Heart left ventricle (tissue), 16 donors: ENCODE measurements at regions not wholly inside any gene's neighbourhood (a gene's known extent, or its start where the extent isn't known, plus 50 kb on each side); places are given as distances from the start of the nearest gene placed in this dataset.
A peak's percentile ranks its signal among the peaks of the same experiment; 100 is the strongest.

Experiments
- ATAC-seq, 4 donors: fragments of 200-7000 bp; cut with Tn5 transposase; one replicate each; pipeline ENCODE4 v1.9.1; 2020 to 2022; ENCODE audit warnings: moderate library complexity in 4 of 4, mild to moderate bottlenecking in 3 of 4, moderate number of reproducible peaks in 1 of 4
- DNase-seq, 5 donors: peaks; one replicate each; pipeline ENCODE4 v3.0.0-alpha.2; 2020
- H3K27ac ChIP-seq, 12 donors: fragments of 200-600 bp; sonication (generic) in 4 of 12; one replicate each; pipeline versions ENCODE4 v1.5.0 to v1.8.0; 2016 to 2022; ENCODE audit warnings: mild to moderate bottlenecking in 2 of 12
- H3K27me3 ChIP-seq, 9 donors: fragments of 200-600 bp; sonication (generic) in 2 of 9; one replicate each; pipeline versions ENCODE4 v1.5.1 to v1.8.0; 2016 to 2022; ENCODE audit warnings: mild to moderate bottlenecking in 3 of 9
- H3K36me3 ChIP-seq, 9 donors: fragments of 200-600 bp; sonication (generic) in 2 of 9; one replicate each; pipeline versions ENCODE4 v1.5.0 to v1.8.0; 2018 to 2022; ENCODE audit warnings: mild to moderate bottlenecking in 2 of 9
- H3K4me1 ChIP-seq, 12 donors: fragments of 200-600 bp; sonication (generic) in 4 of 12; one replicate each; pipeline versions ENCODE4 v1.5.0 to v1.8.0; 2016 to 2022; ENCODE audit warnings: mild to moderate bottlenecking in 3 of 12
- H3K4me3 ChIP-seq, 12 donors: fragments of 200-600 bp; sonication (generic) in 4 of 12; one replicate each; pipeline versions ENCODE4 v1.5.0 to v1.8.0; 2017 to 2022; ENCODE audit warnings: mild to moderate bottlenecking in 9 of 12, moderate library complexity in 4 of 12
- H3K9me3 ChIP-seq, 12 donors: fragments of 200-600 bp; sonication (generic) in 4 of 12; one replicate each; pipeline versions ENCODE4 v1.5.0 to v1.8.0; 2016 to 2022; ENCODE audit warnings: mild to moderate bottlenecking in 1 of 12
- CTCF ChIP-seq, 12 donors: fragments of 200-600 bp; sonication (generic) in 4 of 12; IDR thresholded peaks; one replicate each; pipeline versions ENCODE4 v1.5.0 to v1.8.0; 2018 to 2022; ENCODE audit warnings: antibody characterized with exemption in 12 of 12, mild to moderate bottlenecking in 5 of 12
- POLR2A ChIP-seq, 2 donors: fragments of 450-650 bp; IDR thresholded peaks; one replicate each; pipeline ENCODE4 v1.6.1; 2017; ENCODE audit warnings: antibody characterized with exemption in 2 of 2, mild to moderate bottlenecking in 2 of 2, moderate library complexity in 2 of 2
- WGBS, 4 donors: extraction: QIAGEN DNeasy Blood & Tissue Kit in 2 of 4; methylation state at CpG; one replicate each; pipeline versions ENCODE4 v1.1.5 to v1.1.7; 2013 to 2018; 5-methylcytosine and 5-hydroxymethylcytosine counted together
- intact Hi-C, 10 donors: fragments of 100-400 bp; cut with DNase I; formaldehyde crosslinking; loops; one replicate each; pipeline versions ENCODE4 v1.11.1 to v1.14.2; 2022
- donor health status: ischemic (EF 13 %, LVEDD 7.1; RV severe dilation, severe dysfunction).
- donor health status: healthy with polysubstance abuse.
- donor health status: DM: no; HTN: yes; CAD: no.
- donor health status: DM: no; HTN: no; CAD: no.
- donor health status: ischemic (EF 25% LVEDD 6.9; RV normal size, moderate dysfunction).
- donor health status: ischemic (EF 25% LVEDD 5.7; RV mildly dilated, moderate dysfunction).
- donor health status: healthy.
- donor health status: DM: yes; HTN: yes; CAD: no.
- donor health status: ischemic (EF 35%, LVEDD 5.7; RV mildly dilated, moderate dysfunction).
- donor health status: nonischemic (EF 11% LVEDD 7.7; RV severe dilation, severe dysfunction).
- donor health status: DM: yes; HTN: yes; CAD: no.
- donor health status: PGD.
- donor health status: ischemic (EF 29% LVEDD 5.4; RV normal size, mild dysfunction).
- donor health status: nonischemic (EF 23%, LVEDD 6.1; RV moderate dilation, normal function).

- WGBS, 4 donors, result 42 to 45% (median 44%) methylated on average over 2 of the region's 2 CpGs
- TF ChIP-seq CTCF (IDR thresholded peaks at IDR 0.05) (no peak), POLR2A (IDR thresholded peaks at IDR 0.05) (no peak)
- H3K27ac ChIP-seq, result no peak overlapping the region
- H3K9me3 ChIP-seq, result no peaks in the 10 kb centered on the region
- intact Hi-C loops, result loop anchor here in 1 of 10 donors (10.0 kb wide), 1 partner anchor 72 kb away; no protein-coding TSS in a partner anchor
- ATAC-seq (no peak), DNase-seq (no peak)
- no peak overlapping the region for H3K4me3 ChIP-seq
- H3K36me3 ChIP-seq, result no peaks in the 10 kb centered on the region
- H3K27me3 ChIP-seq, result no peaks in the 10 kb centered on the region
- H3K4me1 ChIP-seq, result peaks cover 0 to 21% (median 4%) of the 10 kb centered on the region in 12 donors
Measured at GRCh38 chr9:13957089-13957488, 356.9 kb downstream of the NFIB start.

GRCh38 chr9:13956107-13956506 lies 357.8 kb downstream of the NFIB start:
- no peak for TF ChIP-seq CTCF (IDR thresholded peaks at IDR 0.05)
- no peak for TF ChIP-seq POLR2A (IDR thresholded peaks at IDR 0.05)
- 80 to 88% (median 86%) methylated on average over 4 of the region's 4 CpGs for WGBS, 4 donors
- Histone ChIP-seq H3K36me3 (no peaks in the 10 kb centered on the region), H3K9me3 (no peaks in the 10 kb centered on the region), H3K27me3 (no peaks in the 10 kb centered on the region), H3K4me1 (peaks cover 0 to 21% (median 2%) of the 10 kb centered on the region in 12 donors), H3K4me3 (no peak overlapping the region), H3K27ac (no peak overlapping the region)
- intact Hi-C loops, result loop anchor here in 1 of 10 donors (10.0 kb wide), 1 partner anchor 71 kb away; no protein-coding TSS in a partner anchor
- no peak for ATAC-seq
- DNase-seq, result no peak

- H3K36me3 ChIP-seq, result no peaks in the 10 kb centered on the region
- intact Hi-C loops, result loop anchor here in 1 of 10 donors (10.0 kb wide), 1 partner anchor 68 kb away; no protein-coding TSS in a partner anchor
- H3K27ac ChIP-seq, result no peak overlapping the region
- ATAC-seq, result no peak
- 93 to 97% (median 96%) methylated on average over 6 of the region's 6 CpGs for WGBS, 4 donors
- TF ChIP-seq POLR2A (IDR thresholded peaks at IDR 0.05) (no peak), CTCF (IDR thresholded peaks at IDR 0.05) (no peak)
- H3K4me3 ChIP-seq, result no peak overlapping the region
- peaks cover 0 to 21% (median under 1%) of the 10 kb centered on the region in 12 donors for H3K4me1 ChIP-seq
- no peaks in the 10 kb centered on the region for H3K27me3 ChIP-seq
- peaks cover 0 to 10% (median 0%) of the 10 kb centered on the region in 12 donors for H3K9me3 ChIP-seq
- DNase-seq, result no peak
Measured at GRCh38 chr9:13952906-13953305, 361.0 kb downstream of the NFIB start.

GRCh38 chr9:13948037-13948436 lies 365.9 kb downstream of the NFIB start:
- peak in 1 of 12 donors; percentile 3 for TF ChIP-seq CTCF (IDR thresholded peaks at IDR 0.05)
- TF ChIP-seq POLR2A (IDR thresholded peaks at IDR 0.05), result no peak
- intact Hi-C loops, result loop anchor here in 1 of 10 donors (10.0 kb wide), 1 partner anchor 67 kb away; no protein-coding TSS in a partner anchor
- DNase-seq (no peak), ATAC-seq (peak in 1 of 4 donors; percentile 54)
- H3K27me3 ChIP-seq, result no peaks in the 10 kb centered on the region
- H3K4me3 ChIP-seq, result no peak overlapping the region
- H3K36me3 ChIP-seq, result no peaks in the 10 kb centered on the region
- H3K4me1 ChIP-seq, result peaks cover 0 to 12% (median 2%) of the 10 kb centered on the region in 12 donors
- WGBS, 4 donors, result 45 to 63% (median 54%) methylated on average over 4 of the region's 4 CpGs
- H3K27ac ChIP-seq, result peak overlapping the region in 2 of 12 donors; percentile 8 to 23
- peaks cover 0 to 10% (median 0%) of the 10 kb centered on the region in 12 donors for H3K9me3 ChIP-seq
